D721Med (cell line): ENCODE measurements at regions not wholly inside any gene's neighbourhood (a gene's known extent, or its start where the extent isn't known, plus 50 kb on each side); places are given as distances from the start of the nearest gene placed in this dataset.

Experiments
- DNase-seq: peaks from one replicate; pipeline ENCODE4 v3.0.0; 2011; ENCODE audit warnings: low spot score; ENCODE audit not compliant: insufficient read length
- FAIRE-seq: peaks from 2 replicates; lab custom pipeline; 2011; peaks lifted over from hg19 to GRCh38; lab: Jason Lieb, UNC
- TF ChIP-seq, protein P1 (sequence below): IDR thresholded peaks from 2 replicates; pipeline ENCODE4 v1.5.1; 2012; ENCODE audit warnings: mild to moderate bottlenecking, control low read depth; ENCODE audit not compliant: insufficient read depth; ENCODE audit errors: missing control alignments

DNA sequence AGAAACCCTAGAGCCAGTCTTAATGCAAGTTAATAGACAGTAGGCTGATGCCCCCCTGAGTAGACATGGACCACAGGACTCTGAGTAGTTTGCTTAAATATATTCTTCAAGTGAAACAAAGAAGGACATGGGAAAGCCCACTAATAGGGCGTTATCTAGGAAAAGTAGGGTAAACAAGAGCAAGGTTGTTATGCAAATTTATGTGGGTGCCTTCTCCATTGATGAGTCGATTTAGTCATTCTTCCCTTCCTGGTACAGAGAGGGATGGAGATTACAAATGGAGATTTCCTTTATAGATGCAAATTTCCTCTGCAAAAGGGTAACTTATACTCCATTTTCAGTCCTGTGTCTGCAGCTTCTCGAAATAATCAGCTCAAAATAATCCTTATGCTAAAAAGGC is 262.0 kb downstream of the CD83 start:
- FAIRE-seq (no peak), DNase-seq (no peak)
- TF ChIP-seq, protein P1, sequence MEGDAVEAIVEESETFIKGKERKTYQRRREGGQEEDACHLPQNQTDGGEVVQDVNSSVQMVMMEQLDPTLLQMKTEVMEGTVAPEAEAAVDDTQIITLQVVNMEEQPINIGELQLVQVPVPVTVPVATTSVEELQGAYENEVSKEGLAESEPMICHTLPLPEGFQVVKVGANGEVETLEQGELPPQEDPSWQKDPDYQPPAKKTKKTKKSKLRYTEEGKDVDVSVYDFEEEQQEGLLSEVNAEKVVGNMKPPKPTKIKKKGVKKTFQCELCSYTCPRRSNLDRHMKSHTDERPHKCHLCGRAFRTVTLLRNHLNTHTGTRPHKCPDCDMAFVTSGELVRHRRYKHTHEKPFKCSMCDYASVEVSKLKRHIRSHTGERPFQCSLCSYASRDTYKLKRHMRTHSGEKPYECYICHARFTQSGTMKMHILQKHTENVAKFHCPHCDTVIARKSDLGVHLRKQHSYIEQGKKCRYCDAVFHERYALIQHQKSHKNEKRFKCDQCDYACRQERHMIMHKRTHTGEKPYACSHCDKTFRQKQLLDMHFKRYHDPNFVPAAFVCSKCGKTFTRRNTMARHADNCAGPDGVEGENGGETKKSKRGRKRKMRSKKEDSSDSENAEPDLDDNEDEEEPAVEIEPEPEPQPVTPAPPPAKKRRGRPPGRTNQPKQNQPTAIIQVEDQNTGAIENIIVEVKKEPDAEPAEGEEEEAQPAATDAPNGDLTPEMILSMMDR = no peak

DNA sequence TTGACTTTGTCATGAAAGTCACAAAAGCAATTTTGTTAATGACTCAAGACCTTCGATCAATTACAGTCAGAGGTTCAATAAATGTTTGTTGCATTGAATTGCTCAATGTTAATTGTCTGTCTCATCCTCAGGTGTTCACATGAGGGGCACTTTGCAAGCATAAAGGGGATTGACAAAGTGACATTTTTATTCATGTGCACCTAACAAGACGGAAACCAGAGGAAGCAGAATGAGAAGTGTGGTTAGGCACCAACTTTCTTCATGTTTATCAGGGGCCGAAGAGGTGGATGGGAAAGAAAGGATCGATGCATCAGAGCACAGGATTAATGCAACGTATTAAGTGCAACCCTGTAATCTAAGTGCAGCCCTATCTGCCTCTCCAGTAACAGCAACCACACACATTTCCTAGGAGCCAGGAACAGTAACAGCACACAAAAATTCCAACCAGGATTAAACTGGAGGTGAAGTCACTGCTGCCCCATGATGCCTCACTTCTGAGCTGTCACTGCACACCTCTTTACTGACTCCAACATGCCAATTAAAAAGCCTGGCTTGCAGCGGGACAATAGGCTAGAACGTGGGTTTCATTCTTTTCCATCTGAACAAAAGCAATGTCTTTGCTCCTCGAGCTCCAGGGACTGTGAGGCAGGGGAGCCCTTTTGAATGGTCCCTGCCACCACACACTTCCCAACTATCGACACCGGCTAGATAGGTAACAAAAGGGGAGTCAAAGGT is 262.7 kb downstream of the CD83 start:
- no peak for FAIRE-seq
- DNase-seq = no peak
- TF ChIP-seq, protein P1 = no peak

DNA sequence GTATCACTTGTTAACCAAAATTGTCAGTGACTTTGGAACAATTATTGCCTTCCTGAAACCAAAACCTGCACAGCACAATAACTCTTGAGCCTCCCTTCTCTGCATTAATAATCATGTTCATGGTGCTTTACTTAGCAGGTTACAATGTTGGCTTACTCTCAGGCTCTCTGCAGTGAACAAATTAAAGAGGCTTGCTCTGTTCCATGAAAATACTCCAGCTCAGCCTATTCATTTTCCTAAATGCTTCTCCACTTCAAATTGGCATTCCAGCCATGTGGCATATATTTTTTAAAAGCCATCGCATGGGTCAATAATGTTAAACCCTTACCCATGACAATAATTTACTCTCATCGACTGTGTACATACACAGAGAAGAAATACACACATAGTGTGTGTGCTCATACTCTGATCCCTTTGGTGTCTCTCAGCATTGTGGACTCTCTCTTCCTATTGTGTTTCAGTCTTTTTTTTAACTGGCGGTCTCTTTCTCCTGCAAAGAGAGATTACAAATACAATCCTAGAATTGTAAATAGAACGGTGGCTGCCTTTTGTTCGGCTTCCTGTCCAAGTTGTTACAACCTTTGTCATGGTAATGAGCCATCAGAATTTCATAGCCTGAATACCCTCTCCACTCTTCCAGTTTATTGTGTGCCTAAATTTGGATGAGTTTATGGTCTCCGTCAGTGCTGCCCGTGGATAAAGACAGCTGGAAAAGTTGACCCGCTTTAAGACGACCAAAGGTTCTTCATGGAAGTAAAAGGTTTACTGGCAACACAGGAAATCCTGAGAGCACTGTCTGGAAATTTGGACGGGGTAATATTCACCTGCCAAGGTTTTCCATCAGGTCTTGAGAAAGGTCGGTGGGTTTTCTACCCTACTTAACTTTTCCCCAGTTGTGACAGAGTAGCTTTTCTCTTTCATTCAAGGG is 263.6 kb downstream of the CD83 start:
- TF ChIP-seq, protein P1 = no peak
- no peak for FAIRE-seq
- DNase-seq = no peak

DNA sequence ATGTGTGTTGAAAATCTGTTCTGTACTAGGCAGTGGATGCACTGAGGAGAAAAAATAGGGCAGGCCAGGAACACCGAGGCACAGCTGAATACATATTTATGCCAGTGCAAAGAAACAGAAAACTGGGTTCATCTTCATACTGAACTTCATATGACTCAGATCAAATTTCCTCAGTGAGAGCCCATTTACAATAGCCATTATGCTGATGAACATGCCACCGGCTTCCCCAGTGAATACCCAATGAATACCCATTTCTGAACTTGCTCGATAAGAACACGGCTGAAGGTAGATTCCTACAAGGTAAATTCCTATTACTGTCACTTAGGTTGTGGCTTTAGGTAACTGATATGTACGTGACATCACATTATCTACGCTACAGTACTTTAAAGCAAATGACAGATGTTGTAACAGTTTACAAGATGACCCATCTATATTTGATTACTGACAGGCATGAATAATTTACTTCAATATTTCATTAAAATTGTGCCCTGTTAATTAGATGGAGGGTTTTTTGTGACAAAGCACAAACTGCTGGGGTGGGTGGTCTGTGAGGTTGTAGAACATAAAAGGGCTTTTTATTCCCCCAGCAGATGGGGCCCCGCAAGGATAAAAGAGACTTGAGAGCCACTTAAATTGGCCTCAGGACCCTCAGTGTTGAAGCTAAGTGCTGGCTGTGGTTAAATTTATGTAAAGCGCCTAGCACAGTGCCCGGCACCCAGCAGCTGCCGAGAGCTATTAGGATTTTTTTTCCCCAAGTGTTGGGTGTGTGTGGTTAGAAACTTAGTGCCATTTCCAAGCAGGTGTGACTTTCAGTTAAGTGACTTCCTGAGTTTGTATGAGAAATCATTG is 264.5 kb downstream of the CD83 start:
- no peak for DNase-seq
- TF ChIP-seq, protein P1 = no peak
- no peak for FAIRE-seq

DNA sequence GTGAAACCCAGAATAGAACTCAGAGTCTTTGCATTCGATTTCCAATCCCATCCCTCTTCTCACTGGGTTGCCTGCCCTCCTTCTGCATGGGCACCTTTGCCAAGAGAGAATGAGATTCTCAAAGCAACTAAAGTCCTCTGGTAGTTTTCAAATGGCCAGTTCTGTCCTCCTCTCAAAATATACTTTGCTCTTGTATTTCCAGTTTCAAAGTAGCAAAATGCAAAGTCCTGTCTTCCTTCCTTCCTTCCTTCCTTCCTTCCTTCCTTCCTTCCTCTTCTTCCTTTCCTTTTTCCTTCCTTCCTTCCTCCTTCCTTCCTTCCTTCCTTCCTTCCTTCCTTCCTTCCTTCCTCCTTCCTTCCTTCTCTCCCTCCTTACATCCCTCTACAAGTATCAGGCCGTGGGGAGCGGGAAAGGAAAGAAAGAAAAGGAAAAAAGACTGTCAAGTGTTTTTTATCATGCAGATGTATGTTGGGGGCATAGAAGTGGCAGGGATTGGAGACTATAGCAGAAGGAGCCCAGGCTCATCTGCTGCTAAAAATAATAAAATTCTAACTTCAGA is 265.2 kb downstream of the CD83 start:
- TF ChIP-seq, protein P1 = no peak
- FAIRE-seq = no peak
- no peak for DNase-seq

DNA sequence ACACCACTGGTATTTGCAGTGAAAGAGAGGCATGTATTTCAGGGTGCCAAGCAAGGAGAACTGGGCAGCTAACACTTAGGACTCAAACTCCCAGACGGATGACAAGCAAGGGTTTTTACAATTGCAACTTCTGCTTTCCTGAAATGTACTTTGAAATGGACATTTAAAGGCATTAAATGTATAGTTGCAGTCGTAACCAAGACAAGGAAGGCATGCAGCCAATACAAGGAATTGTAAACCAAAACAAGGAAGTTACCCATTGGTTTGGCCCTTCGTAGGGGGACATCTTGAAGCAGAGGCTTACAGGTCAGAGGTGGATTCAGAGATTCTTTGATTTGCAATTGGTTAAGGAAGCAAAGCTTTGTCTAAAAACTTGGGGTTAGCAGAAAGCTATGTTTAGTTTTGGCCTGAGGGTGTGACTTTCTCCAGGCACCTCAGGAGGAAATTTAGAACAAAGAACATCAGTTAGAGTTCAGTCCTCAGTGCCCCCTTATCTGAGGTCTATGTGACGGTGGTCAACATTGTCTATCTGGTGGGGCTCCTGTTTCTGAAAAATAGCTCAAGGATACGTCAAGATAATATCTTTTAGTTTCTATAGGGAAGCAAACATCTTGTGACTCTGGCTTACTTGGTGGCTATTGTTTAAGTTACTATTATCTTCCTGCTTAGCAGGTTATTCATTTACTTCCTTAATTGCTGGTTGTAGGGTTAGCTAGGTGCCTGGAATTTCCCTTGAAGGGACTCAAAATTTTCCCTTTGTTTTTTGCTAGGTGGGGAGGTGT is 266.0 kb downstream of the CD83 start:
- no peak for DNase-seq

More for the DNA sequence above, 266.0 kb downstream of the CD83 start:
- FAIRE-seq = no peak
- TF ChIP-seq, protein P1 = no peak
